ENCODE measurements at regions not wholly inside any gene's neighbourhood (a gene's known extent, or its start where the extent isn't known, plus 50 kb on each side); places are given as distances from the start of the nearest gene placed in this dataset.
A peak's percentile ranks its signal among the peaks of the same experiment; 100 is the strongest.
"Not testable (repeated sequence)": the region's sequence is repeated elsewhere in the genome, so short reads cannot be mapped to it uniquely, and the experiment has no call there.

DNA sequence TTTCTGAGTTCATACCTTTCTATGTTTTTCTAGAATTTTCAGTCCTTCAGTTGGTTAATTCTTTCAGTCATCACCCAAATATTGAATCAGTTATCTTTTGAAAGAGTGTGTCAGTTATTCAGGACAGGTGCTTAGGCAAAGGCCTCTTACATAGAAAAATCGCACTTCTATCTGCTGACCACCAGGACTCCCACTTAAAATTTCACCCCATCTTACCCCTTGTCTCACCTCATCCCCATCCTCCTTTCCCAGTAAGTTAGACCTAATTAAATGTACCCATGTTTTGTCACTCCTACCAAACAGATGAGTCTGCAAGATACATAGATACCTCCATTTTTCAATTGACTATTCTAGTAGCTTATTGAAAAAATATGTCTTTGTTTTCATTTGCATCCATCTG, 159.9 kb upstream of the PIK3R1 start:
- TF ChIP-seq, protein P1, sequence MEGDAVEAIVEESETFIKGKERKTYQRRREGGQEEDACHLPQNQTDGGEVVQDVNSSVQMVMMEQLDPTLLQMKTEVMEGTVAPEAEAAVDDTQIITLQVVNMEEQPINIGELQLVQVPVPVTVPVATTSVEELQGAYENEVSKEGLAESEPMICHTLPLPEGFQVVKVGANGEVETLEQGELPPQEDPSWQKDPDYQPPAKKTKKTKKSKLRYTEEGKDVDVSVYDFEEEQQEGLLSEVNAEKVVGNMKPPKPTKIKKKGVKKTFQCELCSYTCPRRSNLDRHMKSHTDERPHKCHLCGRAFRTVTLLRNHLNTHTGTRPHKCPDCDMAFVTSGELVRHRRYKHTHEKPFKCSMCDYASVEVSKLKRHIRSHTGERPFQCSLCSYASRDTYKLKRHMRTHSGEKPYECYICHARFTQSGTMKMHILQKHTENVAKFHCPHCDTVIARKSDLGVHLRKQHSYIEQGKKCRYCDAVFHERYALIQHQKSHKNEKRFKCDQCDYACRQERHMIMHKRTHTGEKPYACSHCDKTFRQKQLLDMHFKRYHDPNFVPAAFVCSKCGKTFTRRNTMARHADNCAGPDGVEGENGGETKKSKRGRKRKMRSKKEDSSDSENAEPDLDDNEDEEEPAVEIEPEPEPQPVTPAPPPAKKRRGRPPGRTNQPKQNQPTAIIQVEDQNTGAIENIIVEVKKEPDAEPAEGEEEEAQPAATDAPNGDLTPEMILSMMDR (IDR thresholded peaks at IDR 0.05; ENCODE audit: low read length, missing control alignments): peak; percentile 4
- H3K4me3 ChIP-seq (replicated peaks; ENCODE audit: low read depth, low read length): no peak overlapping the region
- DNase-seq (ENCODE audit: low read depth): no peak

DNA sequence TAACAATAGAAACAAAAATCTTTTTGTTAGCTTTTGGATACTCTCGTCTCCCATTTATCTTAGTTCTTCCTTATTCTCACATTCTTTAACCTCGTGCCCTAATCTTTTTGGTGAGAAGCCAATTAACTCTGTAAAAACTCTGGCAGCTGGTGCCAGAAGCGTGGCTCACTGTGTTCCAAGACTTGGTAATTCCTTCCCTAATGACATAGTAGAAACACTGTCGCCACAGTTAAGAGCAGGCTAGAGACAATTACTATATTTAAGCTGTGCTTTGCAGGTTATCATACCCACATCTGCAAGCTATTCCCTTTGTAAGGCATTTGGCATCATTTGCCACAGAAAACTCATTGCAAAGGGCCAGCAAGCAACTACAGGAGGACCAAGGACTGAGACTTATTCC, 160.9 kb upstream of the PIK3R1 start:
- peak; percentile 22 for DNase-seq (ENCODE audit: low read depth)
- TF ChIP-seq, protein P1 (IDR thresholded peaks at IDR 0.05; ENCODE audit: low read length, missing control alignments): no peak
- H3K4me3 ChIP-seq (replicated peaks; ENCODE audit: low read depth, low read length): no peak overlapping the region

DNA sequence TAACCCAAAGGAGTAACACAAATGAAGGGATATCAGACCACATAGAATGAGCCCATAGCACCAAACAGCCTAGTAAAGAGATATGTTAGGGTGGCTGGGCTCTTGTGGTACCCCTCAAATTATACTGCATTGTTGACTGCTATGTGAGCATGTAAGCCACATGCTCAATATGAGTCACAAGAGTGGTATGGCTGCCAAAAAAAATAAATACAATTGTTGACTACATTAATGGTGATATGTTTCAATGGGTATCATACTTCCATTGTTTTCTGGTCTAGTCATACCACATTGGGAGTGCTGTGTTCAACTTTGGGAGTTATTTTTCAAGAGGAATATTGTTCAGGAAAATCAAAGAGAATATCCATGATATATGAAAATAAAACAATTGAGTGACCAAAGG, 162.4 kb upstream of the PIK3R1 start:
- peak; percentile 37 for DNase-seq (ENCODE audit: low read depth)
- TF ChIP-seq, protein P1 (IDR thresholded peaks at IDR 0.05; ENCODE audit: low read length, missing control alignments): no peak
- no peak overlapping the region for H3K4me3 ChIP-seq (replicated peaks; ENCODE audit: low read depth, low read length)

DNA sequence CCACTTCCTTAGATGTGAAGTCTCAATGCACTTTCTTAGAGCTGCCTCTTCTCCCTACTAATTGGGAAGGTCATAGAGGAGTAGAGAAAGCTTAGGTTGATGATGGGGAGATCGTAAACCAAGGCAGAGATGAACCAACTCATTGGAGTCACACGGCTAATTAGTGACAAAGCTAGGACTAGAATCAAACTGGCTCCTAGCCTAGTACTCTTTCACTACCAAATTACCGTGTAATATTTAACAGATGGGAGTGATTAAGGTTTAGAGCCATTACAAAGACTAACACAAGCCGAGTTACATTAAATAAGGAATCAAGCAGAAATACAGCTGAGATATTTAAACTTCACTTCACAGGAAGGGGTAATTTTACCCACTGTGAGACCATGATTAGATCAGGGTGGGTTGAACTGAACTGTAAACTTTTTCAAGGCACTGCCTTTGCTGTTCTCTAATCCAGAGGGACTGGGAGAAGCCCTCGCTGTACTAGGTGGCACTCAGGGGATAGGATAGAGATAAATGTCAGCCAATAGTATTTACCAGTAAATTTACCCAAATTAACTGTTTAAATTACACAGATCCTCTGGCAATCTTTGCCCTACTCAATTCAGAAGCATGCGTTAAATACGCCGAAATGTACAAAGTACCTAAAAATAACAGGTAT, 166.4 kb upstream of the PIK3R1 start:
- TF ChIP-seq, protein P1 (IDR thresholded peaks at IDR 0.05; ENCODE audit: low read length, missing control alignments): no peak
- no peak for DNase-seq (ENCODE audit: low read depth)
- no peak overlapping the region for H3K4me3 ChIP-seq (replicated peaks; ENCODE audit: low read depth, low read length)

DNA sequence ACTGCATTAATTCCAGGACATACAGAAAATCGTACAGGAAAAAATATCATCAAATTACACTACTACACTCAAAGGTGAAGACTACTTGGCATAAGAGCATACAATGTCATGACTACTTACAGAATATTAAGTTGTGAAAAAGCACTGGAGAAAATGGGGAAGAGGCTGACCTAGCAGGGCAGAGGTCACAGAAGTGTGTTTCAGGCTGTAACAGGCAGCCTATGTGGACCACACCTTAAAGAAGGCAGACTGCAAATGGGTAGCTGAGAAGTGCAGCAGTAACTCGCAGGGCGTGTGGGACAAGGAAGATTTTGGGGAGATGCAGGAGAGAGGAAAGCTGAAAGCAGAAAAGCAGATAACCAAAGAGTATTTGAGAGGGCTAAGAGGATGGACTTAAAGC, 167.0 kb upstream of the PIK3R1 start:
- TF ChIP-seq, protein P1 (IDR thresholded peaks at IDR 0.05; ENCODE audit: low read length, missing control alignments): no peak
- DNase-seq (ENCODE audit: low read depth): no peak
- H3K4me3 ChIP-seq (replicated peaks; ENCODE audit: low read depth, low read length): no peak overlapping the region

DNA sequence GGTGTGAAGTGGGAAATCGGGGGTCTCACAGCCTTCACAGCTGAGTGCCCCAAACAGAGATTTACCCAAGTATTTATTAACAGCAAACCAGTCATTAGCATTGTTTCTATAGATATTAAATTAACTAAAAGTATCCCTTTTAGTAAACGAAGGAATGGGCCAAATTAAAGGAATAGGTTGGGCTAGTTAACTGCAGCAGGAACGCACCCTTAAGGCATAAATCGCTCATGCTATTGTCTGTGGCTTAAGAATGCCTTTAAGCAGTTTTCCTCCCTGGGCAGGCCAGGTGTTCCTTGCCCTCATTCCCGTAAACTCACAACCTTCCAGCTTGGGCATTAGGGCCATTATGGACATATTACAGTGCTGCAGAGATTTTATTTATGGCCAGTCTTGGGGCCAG, 167.5 kb upstream of the PIK3R1 start:
- DNase-seq (ENCODE audit: low read depth); H3K4me3 ChIP-seq (replicated peaks; ENCODE audit: low read depth, low read length): not testable (repeated sequence)

DNA sequence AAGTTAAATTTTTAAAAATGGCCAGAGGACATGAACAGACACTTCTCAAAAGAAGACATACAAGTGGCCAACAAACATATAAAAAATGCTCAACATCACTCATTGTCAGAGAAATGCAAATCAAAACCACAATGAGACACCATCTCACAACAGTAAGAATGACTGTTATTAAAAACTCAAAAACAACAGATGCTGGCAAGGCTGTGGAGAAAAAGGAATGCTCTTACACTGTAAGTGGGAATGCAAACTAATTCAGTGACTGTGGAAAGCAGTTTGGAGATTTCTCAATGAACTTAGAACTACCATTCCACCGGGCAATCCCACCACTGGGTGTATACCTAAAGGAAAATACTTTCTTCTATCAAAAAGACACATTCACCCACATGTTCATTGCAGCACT, 168.5 kb upstream of the PIK3R1 start:
- peak; percentile 53 for DNase-seq (ENCODE audit: low read depth)
- no peak overlapping the region for H3K4me3 ChIP-seq (replicated peaks; ENCODE audit: low read depth, low read length)
- TF ChIP-seq, protein P1 (IDR thresholded peaks at IDR 0.05; ENCODE audit: low read length, missing control alignments): no peak
